ENCODE measurements at regions not wholly inside any gene's neighbourhood (a gene's known extent, or its start where the extent isn't known, plus 50 kb on each side); places are given as distances from the start of the nearest gene placed in this dataset.
A peak's percentile ranks its signal among the peaks of the same experiment; 100 is the strongest.
"Not testable (repeated sequence)": the region's sequence is repeated elsewhere in the genome, so short reads cannot be mapped to it uniquely, and the experiment has no call there.

GRCh38 chr12:30329281-30329680, 366.4 kb downstream of the IPO8 start:
- DNase-seq = no peak

DNA sequence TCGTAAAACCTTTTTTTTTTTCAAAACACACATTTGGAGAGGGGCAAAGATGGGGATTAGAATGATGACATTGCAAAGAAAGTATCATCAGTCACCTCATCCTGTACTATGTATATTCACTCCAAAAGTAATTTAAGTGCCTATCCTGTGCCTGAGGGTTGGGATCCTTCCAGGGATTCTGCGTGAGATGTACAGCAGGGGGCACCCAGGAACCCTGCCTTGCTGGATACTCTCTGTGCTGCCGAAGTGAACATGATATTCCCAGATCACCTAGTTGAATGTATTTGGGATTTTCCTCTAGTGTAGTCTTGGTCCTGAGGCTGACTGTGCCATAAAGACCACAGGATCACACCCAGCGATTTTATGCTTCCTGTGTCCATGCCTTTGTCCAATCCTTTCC, 372.7 kb downstream of the IPO8 start:
- DNase-seq = no peak

GRCh38 chr12:30320561-30320960, 375.1 kb downstream of the IPO8 start:
- DNase-seq = no peak

- DNase-seq = no peak
These were observed 381.1 kb downstream of the IPO8 start for GRCh38 chr12:30314506-30315100.

DNA sequence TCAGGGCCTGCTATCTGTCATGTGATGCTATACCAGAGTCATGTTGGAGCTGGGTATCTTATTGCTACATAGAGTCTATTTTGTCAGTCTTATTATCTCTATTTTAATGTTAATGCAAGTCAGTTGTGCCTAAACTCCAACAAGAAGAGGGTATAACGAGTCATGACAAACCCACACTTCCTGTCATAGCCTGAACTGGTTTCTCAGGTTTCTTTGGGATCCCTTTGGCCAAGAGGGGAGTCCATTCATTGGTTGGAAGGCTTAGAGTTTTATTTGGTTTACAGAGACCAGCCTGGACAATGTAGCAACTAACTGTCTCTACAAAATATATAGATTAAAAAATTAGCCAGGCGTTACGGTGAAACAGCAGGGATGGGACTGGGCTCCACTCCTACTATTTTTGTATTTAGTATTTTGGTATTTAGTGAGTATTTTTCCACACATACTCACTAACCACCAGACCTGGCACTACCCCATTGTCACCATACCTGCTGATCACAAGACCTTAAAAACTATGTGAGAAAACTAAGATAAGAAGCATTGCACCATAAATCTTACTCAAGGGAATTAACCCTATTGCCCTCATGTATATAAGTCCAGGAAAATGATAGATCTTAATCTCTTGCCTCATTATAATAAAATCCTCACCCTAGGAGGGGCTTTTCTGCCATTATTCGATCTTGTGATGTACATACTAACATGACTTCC, 387.5 kb downstream of the IPO8 start:
- no peak for DNase-seq

- no peak for DNase-seq
These were observed 391.1 kb downstream of the IPO8 start for GRCh38 chr12:30304528-30304927.

DNA sequence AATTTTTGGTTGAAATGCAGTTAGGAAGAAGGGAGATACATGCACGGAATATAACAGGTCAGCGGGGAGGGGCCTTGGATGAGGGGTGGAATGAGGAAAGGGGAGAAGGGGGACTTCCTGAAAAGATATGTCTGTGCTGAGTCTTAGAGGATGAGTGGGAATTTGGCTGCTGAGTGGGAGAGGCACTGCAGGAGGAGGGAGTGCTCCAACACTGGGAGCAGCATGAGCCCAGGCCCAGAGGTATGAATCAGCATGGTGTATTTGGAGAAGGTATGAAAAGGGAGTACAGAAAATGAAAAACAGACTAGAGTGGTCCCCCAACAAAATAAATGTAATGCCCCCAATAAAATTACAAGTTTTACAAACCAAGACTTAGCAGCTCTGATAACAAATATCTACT, 394.4 kb downstream of the IPO8 start:
- DNase-seq = no peak

DNA sequence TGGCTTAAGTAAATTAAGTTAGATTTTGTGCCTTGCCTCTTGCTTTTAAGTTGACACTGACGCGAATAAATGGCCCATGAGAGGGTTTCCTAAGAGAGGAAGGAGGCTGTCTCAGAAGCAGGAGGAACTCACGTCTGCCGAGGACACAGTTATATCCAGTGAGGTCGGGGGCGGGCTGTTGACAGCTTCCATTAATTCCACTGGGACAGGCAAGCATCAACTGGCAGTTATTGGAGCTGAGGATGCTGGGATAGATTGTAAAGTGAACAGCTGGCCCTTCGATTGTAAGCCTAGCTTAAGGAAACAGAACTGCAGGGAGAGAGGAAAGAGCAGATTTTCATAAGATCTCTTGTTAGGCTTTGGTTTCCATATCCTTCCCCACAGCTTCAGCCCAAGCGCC, 399.2 kb downstream of the IPO8 start:
- DNase-seq = no peak

DNA sequence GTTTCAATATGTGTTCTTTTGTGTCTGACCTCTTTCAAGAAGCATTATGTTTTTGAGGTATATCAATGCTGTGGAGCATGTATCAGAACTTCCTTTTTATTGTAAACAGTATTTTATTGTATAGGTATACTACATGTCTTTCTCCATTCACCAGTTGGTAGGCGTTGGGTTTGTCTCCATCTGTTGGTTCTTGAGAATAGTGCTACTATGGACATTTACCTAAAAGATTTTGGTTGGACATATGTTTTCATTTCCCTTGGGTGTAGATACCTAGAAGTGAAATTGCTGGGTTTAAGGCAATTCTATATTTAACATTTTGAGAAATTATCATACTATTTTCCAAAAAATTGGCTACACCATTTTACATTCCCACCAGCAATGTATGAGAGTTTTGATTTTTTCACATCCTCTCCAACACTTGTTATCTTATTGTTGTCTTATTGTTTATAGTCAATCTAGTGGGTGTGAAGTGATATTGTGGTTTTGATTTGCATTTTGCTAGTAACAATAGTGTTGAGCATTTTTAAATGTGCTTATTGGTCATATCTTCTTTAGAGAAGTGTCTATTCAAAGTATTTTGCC, 409.2 kb downstream of the IPO8 start:
- DNase-seq = peak in 1 of 2 experiments; percentile 4

DNA sequence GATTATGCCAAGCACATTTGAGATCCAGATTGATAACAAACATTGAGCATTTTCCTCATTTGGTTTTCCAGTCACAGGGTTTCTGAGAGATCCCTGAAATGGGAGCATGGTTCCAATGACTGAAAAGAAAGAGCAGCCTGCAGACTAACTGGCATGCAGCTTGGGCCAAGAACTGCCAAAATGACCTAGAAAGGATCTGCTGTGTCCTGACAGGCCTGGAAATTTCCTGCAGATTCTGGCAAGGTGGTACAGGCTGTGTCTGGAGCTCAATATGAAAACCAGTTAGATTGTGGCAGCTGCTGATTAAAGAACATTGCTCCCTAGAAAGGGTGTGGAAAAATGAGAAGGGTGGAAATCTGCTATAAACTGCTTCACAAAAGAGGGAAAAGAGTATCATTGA, 417.3 kb downstream of the IPO8 start:
- DNase-seq = no peak

GRCh38 chr12:30272515-30272914, 423.2 kb downstream of the IPO8 start:
- DNase-seq = not testable (repeated sequence)

GRCh38 chr12:30269496-30269895, 426.2 kb downstream of the IPO8 start:
- DNase-seq = no peak

DNA sequence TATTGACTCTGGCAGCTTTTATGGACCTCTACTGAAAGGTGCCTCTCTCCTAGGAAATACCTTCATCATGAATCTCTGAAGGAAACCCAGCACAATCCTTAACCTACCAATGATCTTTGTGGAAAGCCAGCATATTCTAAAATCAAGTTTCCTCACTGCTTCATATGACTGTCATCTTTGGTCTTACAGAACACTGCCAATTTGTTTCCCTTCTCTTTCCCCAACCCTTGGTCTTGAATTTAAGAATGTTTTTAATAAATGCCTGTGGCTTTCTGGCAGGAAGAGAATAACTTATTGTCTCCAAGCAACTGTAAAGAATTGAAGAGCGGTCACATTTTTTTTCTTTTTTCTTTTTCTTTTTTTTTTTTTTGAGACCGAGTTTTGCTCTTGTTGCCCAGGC, 427.6 kb downstream of the IPO8 start:
- DNase-seq = no peak

DNA sequence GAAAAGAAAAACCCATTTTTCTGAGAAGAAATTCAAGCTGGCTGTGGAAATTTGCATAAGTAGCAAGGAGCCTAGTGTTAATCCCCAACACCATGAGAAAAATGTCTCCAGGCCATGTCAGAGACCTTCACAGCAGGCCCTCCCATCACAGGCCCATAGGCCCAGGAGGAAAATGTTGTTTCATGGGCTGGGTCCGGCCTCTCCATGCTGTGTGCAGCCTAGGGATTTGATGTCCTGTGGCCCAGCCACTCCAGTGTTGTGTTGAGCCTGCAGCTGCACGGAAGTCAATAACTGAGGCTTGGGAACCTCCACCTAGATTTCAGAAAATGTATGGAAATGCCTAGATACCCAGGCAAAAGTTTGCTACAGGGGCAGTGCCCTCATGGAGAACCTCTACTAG, 432.2 kb downstream of the IPO8 start:
- DNase-seq = no peak

DNA sequence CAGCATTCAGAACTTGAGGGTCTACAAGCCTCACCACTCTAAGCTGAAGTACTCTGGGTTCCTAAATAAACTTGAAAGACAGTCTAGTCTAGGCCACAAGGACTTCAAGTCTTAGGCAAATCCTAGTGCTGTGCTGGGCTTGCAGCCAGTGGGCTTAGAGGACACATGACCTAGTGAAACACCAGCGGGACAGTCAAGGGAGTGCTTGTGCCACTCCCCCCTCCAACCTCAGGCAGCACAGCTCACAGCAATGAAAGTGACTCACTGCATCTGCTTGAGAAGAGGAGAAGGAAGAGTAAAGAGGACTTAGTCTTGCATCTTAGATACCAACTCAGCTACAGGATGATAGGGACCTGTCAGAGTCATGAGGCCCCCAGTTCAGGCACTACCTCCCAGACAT, 438.1 kb downstream of the IPO8 start:
- no peak for DNase-seq

DNA sequence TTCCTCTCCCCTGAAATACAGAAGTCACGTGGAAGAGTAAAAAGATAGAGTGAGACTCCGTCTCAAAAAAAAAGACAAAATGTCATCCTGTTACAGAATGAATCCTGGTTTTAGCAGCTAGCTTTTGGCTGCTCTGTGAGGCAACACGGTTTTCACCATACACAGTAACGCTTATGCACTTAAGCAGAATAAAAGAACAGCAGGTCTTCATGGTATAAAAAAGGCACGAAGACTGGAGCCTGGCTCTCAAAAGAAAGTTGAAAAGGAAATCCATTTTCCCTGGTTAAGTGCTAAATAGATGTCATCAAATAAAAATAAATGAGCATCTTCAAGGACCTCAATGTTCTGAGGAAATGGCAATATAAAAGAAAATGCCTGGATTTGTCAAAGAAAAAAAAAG, 444.1 kb downstream of the IPO8 start:
- no peak for DNase-seq

GRCh38 chr12:30243426-30243825, 452.2 kb downstream of the IPO8 start:
- DNase-seq = no peak

DNA sequence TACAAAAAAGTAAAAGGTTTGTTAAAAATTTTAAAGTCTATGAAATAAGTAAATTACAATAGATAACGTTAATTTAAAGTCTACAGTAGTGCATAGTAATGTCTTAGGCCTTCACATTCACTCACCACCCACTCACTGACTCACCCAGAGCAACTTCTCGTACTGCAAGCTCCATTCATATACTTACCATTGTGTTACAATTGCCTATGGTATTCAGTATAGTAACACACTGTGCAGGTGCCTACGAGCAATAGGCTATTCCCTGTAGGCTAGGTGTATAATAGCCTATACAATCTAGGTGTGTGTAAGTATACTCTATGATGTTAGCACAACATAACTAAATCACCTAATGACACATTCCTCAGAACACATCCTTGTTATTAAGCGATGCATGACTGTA, 435.3 kb upstream of the TMTC1 start:
- no peak for DNase-seq

- DNase-seq = no peak
These were observed 434.3 kb upstream of the TMTC1 start for GRCh38 chr12:30218073-30218472.

GRCh38 chr12:30213166-30213565, 429.4 kb upstream of the TMTC1 start:
- DNase-seq = no peak

- no peak for DNase-seq
These were observed 428.0 kb upstream of the TMTC1 start for GRCh38 chr12:30211743-30212142.

- DNase-seq = no peak
These were observed 420.2 kb upstream of the TMTC1 start for GRCh38 chr12:30203981-30204380.

- no peak for DNase-seq
These were observed 418.9 kb upstream of the TMTC1 start for GRCh38 chr12:30202521-30203254.
